B cell (primary cell): ENCODE measurements at regions not wholly inside any gene's neighbourhood (a gene's known extent, or its start where the extent isn't known, plus 50 kb on each side); places are given as distances from the start of the nearest gene placed in this dataset.

Source experiments
- ATAC-seq: fragments of 200-7000 bp; cut with Tn5 transposase; one replicate; pipeline ENCODE4 v1.10.0; 2021; ENCODE audit warnings: low read depth, mild to moderate bottlenecking, moderate number of reproducible peaks, moderate library complexity
- CTCF ChIA-PET: fragments of 350-600 bp; sonication (Branson Sonifier 250); formaldehyde crosslinking; loops from one replicate; lab custom pipeline; 2021; ENCODE audit warnings: antibody characterized with exemption, inconsistent platforms; lab: Charles Lee
- POLR2A ChIA-PET: fragments of 350-600 bp; sonication (Branson Sonifier 250); formaldehyde crosslinking; loops from one replicate; lab custom pipeline; 2021; ENCODE audit warnings: antibody characterized with exemption; lab: Charles Lee
- DNase-seq: peaks from one replicate; pipeline ENCODE4 v3.0.0; 2013
- H2AFZ ChIP-seq: 2 replicates; pipeline ENCODE4 v1.6.1; 2012; ENCODE audit warnings: mild to moderate bottlenecking, low read depth, low read length; ENCODE audit not compliant: insufficient read depth, poor library complexity, severe bottlenecking
- H3K27ac ChIP-seq, 2 donors: 1 replicate in 1 of 2; 2 replicates in 1 of 2; pipeline ENCODE4 v1.5.1; 2012 to 2013; ENCODE audit warnings: low read length in 2 of 2, mild to moderate bottlenecking in 2 of 2, moderate library complexity in 1 of 2
- H3K27me3 ChIP-seq, 4 experiments: fragments of 200-600 bp in 1 of 4; sonication (generic) in 1 of 4; replicated peaks in 1 of 4; 1 replicate in 2 of 4; 2 replicates in 2 of 4; pipeline versions ENCODE4 v1.6.1 to v1.7.0; 2013 to 2016; ENCODE audit warnings: low read length in 3 of 4, mild to moderate bottlenecking in 2 of 4, mixed read lengths in 1 of 4, moderate library complexity in 1 of 4; ENCODE audit not compliant: insufficient read depth in 4 of 4, control insufficient read depth in 3 of 4; ENCODE audit errors: control extremely low read depth in 1 of 4
- H3K36me3 ChIP-seq, 2 experiments: replicated peaks in 1 of 2; 1 replicate in 1 of 2; 2 replicates in 1 of 2; pipeline versions ENCODE4 v1.6.1 to v1.7.1; 2013; ENCODE audit warnings: low read length in 1 of 2; ENCODE audit not compliant: insufficient read depth in 2 of 2, control insufficient read depth in 1 of 2; ENCODE audit errors: control extremely low read depth in 1 of 2, extremely low read depth in 1 of 2
- H3K4me1 ChIP-seq, 2 donors: fragments of 200-600 bp in 1 of 2; sonication (generic) in 1 of 2; 1 replicate in 1 of 2; 2 replicates in 1 of 2; pipeline versions ENCODE4 v1.5.1 to v1.6.1; 2013 to 2017; ENCODE audit warnings: low read length in 2 of 2; ENCODE audit not compliant: control insufficient read depth in 2 of 2, insufficient read depth in 2 of 2
- H3K4me2 ChIP-seq: replicated peaks from 2 replicates; pipeline ENCODE3; 2012; ENCODE audit warnings: mild to moderate bottlenecking, low read depth, low read length; ENCODE audit not compliant: poor library complexity, severe bottlenecking
- H3K4me3 ChIP-seq, 5 experiments: fragments of 200-600 bp in 1 of 5; sonication (generic) in 1 of 5; 1 replicate in 3 of 5; 2 replicates in 2 of 5; pipeline versions ENCODE4 v1.5.1 to v1.7.0; 2011 to 2016; ENCODE audit warnings: low read length in 4 of 5, mild to moderate bottlenecking in 4 of 5, low read depth in 2 of 5, control low read depth in 1 of 5, moderate library complexity in 1 of 5; ENCODE audit not compliant: insufficient read depth in 1 of 5; ENCODE audit errors: control extremely low read depth in 1 of 5, extremely low read depth in 1 of 5
- H3K79me2 ChIP-seq: fragments of 200-600 bp; sonication (generic); one replicate; pipeline ENCODE4 v1.6.0; 2016; ENCODE audit warnings: low read length; ENCODE audit not compliant: control insufficient read depth, insufficient read depth
- H3K9ac ChIP-seq: fragments of 200-600 bp; sonication (generic); 2 replicates; pipeline ENCODE4 v1.6.1; 2017; ENCODE audit warnings: mild to moderate bottlenecking, low read length, moderate library complexity
- H3K9me3 ChIP-seq, 3 donors: one replicate each; pipeline versions ENCODE4 v1.6.1 to v1.7.1; 2013; ENCODE audit warnings: low read length in 2 of 3; ENCODE audit not compliant: control insufficient read depth in 2 of 3, insufficient read depth in 1 of 3; ENCODE audit errors: control extremely low read depth in 1 of 3
- H4K20me1 ChIP-seq: 2 replicates; pipeline ENCODE4 v1.6.0; 2012; ENCODE audit warnings: mild to moderate bottlenecking, low read length; ENCODE audit not compliant: insufficient read depth, control insufficient read depth, poor library complexity, severe bottlenecking
- H3K27ac Mint-ChIP-seq: one replicate; pipeline ENCODE4 v1.8.0; 2021; ENCODE audit warnings: mixed read lengths
- H3K27me3 Mint-ChIP-seq: one replicate; pipeline ENCODE4 v1.8.0; 2021; ENCODE audit warnings: mixed read lengths
- H3K4me1 Mint-ChIP-seq: one replicate; pipeline ENCODE4 v1.8.0; 2021; ENCODE audit warnings: mixed read lengths
- H3K4me3 Mint-ChIP-seq: one replicate; pipeline ENCODE4 v1.8.0; 2021; ENCODE audit warnings: mixed read lengths
- H3K9me3 Mint-ChIP-seq: one replicate; pipeline ENCODE4 v1.8.0; 2022; ENCODE audit warnings: mixed read lengths; ENCODE audit not compliant: insufficient read depth
- CTCF ChIP-seq: fragments of 200-600 bp; IDR thresholded peaks from one replicate; pipeline ENCODE4 v1.8.0; 2022; ENCODE audit warnings: antibody characterized with exemption, mild to moderate bottlenecking
- EZH2 ChIP-seq: IDR thresholded peaks from 2 replicates; pipeline ENCODE4 v1.6.1; 2012; ENCODE audit warnings: borderline replicate concordance, low read depth, mild to moderate bottlenecking, moderate library complexity, low read length; ENCODE audit not compliant: insufficient read depth, poor library complexity, severe bottlenecking
- WGBS: methylation state at CpG from one replicate; pipeline ENCODE4 v1.1.5; 2013; ENCODE audit warnings: missing lambda C conversion rate; ENCODE audit not compliant: insufficient coverage; 5-methylcytosine and 5-hydroxymethylcytosine counted together
- intact Hi-C: fragments of 100-400 bp; cut with micrococcal nuclease; formaldehyde crosslinking; loops from one replicate; pipeline ENCODE4 v1.10.0; 2022

DNA sequence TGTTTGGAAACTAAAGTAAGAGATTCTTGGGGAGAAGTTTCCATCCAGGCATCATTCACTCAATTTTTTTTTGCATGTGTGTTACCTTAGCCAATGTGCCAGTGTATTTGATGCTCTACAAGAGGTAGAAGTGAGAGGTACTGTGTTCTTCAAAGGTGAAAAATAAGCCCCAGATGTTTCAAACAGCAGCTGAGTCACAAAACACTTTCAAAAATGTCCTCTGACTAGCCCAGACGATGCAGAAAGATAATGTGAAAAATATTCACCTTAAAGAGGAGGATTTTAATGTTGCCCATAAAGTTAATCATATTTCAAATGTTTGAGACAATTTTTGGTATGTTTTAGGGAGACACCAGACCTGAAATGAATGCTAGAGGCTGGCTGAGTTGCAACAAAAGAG is 107.7 kb upstream of the RASGRP1 start:
- Mint-ChIP-seq H3K27me3 (no peaks in the 10 kb centered on the region), H3K9me3 (no peaks in the 10 kb centered on the region), H3K27ac (peak overlapping the region; percentile 91), H3K4me1 (peaks cover 60% of the 10 kb centered on the region), H3K4me3 (peak overlapping the region; percentile 59)
- peaks cover 50 to 58% of the 10 kb centered on the region in 2 donors for H3K4me1 ChIP-seq
- no peaks in the 10 kb centered on the region for H4K20me1 ChIP-seq
- H3K4me3 ChIP-seq: no peak overlapping the region
- peak overlapping the region; percentile 27 for H3K9ac ChIP-seq
- no peaks in the 10 kb centered on the region for H3K27me3 ChIP-seq
- H3K27ac ChIP-seq: peak overlapping the region; percentile 87 to 98
- no peaks in the 10 kb centered on the region for H3K36me3 ChIP-seq
- ChIA-PET POLR2A (interaction anchor here (0.5 to 1.4 kb wide), 6 partner anchors 10 to 108 kb away, joined by 3 to 6 read pairs (median 4); partner anchors contain the start of gene RASGRP1), CTCF (interaction anchor here (0.8 to 7.2 kb wide), 13 partner anchors 10 to 231 kb away, joined by 3 to 166 read pairs (median 4); partner anchors contain the start of gene RASGRP1)
- H3K79me2 ChIP-seq: no peaks in the 10 kb centered on the region
- no CpG with 5 or more reads among the region's 1 CpG for WGBS
- ATAC-seq (no peak), DNase-seq (no peak)
- peak overlapping the region; percentile 60 for H3K4me2 ChIP-seq
- TF ChIP-seq EZH2 (no peak), CTCF (no peak)
- H3K9me3 ChIP-seq: no peaks in the 10 kb centered on the region
- H2AFZ ChIP-seq: no peak overlapping the region
- intact Hi-C loops: loop anchor here (5.0 kb wide), 3 partner anchors 35 to 420 kb away; partner anchors contain the start of gene SPRED1
